NCI-H748 (cell line): ENCODE measurements at regions not wholly inside any gene's neighbourhood (a gene's known extent, or its start where the extent isn't known, plus 50 kb on each side); places are given as distances from the start of the nearest gene placed in this dataset.

ENCODE experiments used
- DNase-seq: peaks from one replicate; lab custom pipeline; 2025; ENCODE audit not compliant: unreplicated experiment; lab: John Stamatoyannopoulos, UW

GRCh38 chr2:236847538-236848263 lies 238.0 kb upstream of the COPS8 start:
- no peak for DNase-seq

DNA sequence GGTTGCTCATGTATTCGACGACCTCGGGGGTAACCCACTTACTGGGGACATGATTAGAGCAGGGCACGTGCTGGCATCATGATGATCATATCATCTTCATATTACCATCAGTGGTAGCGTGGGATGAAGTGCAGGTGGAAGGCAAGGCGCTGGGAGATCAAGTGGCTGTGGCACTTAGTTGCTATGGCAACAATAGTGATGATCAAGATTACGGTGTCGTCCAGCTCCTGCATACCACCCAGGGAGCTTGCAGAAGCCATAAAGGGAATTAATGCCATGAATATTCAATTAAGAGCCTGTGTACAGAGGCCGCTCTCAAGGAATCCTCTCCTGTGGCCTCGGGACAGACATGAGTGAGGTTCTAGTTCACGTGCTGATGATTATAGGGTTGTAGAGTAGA lies 237.2 kb upstream of the COPS8 start:
- peak; percentile 81 for DNase-seq

DNA sequence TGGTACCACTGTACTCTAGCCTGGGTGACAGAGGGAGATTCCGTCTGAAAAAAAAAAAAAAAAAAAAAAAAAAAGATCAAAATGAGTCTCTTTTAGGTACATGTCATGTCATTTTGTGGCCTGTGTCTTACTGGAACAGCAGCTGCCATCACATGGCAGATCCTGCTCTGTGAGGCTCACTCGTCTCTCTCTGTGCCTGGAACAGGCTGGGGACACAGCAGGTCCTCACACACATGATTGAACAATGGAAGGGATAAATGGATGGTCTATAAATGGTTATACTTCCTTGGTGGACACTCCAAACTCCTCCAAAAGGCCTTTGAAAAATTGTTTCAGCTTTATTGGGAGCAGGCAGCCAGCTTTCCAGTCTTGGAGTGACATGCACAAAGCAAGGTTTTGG lies 236.2 kb upstream of the COPS8 start:
- DNase-seq = no peak

DNA sequence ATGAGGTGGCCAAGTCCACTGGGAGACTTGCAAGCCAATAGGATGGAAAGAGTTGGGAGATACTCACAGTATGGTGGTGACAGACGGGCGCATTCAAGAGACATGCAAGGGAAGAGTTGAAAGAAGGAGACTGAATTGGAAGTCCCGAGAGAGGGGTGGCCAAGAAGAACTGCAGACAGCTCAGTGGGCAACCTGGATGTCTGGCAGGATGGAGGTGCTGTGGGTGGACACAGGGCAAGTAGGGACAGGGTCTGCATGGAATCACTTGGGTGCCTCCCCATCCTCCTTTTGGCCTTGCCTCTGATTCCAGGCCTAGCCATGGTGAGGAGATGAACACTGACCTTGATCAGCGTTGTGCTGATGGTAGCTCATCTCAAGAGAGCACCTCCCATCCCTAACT lies 235.7 kb upstream of the COPS8 start:
- no peak for DNase-seq

DNA sequence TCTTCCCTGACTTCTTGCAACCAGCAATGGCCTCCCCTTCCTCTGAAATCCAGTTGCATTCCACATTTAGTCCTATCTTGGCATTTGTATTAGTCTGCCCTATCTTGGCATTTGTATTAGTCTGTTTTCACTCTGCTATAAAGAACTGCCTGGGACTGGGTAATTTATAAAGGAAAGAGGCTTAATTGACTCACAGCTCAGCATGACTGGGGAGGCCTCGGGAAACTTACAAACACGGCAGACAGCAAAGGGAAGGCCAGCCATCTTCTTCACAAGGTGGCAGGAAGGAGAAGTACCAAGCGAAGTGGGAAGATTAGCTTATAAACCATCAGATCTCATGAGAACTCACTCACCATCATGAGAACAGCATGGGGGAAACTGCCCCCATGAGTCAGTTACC lies 234.5 kb upstream of the COPS8 start:
- DNase-seq = no peak

DNA sequence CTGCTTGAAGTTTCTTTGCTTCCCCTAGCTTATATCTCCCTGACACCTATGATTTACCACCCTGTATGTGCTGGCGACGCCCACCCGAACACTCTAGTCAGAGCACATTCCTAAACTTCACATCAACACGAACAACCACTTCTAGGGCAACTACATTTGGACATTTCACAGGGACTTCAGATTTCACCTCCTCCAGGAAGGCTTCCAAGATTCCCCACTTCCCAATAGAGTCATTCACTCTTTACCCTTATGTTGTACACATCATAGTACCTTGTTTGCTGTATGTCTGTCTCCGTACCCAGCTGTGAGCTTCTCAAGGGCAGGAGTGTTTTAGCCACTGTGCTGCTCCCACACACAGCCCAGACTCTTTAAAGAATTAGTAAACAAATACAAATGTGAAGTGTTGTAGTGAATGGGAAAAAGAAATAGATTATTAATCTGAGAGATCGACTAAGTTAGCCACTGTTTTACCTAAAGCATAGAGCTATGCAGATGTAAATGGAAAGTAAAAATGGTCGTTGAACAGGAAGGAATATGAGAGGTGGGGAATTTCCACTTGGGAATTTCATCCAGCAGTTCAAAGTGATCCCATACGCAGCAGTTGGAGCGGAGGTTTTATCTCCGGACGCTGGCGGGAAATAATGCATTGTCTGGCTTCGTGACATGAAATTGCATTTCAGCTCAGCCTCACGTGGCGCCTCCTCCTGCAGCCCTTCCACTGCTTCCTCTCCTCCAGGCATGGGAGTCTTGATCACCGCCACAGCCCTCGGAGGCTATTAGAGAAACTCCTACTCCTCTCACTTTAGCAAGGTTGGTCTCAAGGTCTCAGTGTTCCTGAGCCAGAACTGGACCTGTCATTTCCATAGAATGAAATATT lies 233.4 kb upstream of the COPS8 start:
- no peak for DNase-seq

GRCh38 chr2:236852977-236853374 lies 232.7 kb upstream of the COPS8 start:
- no peak for DNase-seq

DNA sequence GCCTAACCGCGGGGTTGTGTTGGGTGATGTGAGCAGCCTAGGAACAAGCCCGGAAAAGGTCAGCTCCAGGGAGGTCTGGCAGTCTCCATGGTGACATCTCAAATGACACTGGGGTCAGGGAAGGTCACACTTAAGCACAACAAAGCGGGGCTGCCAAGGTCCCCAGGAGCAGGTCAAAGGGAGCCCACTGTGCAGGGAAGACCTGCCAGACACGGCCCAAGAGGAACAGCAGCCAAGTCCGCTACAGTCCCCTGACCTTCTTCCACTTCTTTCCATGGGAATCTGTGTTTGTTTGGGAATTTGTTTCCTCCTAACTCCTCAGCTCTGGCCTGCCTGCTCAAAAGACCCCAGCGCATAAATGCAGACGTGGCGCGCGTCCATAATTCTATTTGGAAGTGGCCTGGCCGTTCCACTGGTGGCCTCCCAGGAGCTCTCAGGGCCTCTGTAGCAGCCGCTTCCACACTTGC lies 232.1 kb upstream of the COPS8 start:
- DNase-seq = no peak

DNA sequence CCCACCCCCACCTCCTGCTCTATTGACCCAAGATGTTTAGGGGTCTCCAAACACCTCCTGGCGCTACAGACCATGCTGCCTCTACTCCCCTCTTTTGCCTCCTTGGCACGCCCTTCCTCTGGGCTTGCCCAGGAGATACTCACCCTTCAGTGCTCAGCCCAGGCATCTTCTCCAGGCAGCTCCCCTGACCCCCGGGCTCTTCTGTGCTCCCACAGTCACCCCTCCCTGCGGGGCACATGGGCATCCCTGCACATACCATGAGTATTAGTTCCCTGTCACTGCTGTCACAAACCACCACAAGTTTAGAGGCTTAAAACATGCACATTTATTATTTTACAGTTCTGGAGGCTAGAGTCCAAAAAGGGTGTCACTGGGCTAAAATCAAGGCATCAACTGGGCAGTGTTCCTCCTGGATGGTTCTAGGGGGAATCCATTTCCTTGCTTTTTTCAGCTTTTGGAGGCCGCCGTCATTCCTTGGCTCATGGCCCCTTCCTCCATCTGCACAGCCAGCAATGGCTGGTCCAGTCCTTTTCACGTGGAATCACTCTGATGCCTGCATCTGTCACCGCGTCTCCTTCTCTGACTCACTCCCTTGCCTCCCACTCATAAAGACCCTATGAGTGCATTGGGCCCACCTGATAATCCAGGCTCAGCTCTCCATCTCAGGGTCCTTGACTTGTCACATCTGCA lies 230.4 kb upstream of the COPS8 start:
- no peak for DNase-seq

DNA sequence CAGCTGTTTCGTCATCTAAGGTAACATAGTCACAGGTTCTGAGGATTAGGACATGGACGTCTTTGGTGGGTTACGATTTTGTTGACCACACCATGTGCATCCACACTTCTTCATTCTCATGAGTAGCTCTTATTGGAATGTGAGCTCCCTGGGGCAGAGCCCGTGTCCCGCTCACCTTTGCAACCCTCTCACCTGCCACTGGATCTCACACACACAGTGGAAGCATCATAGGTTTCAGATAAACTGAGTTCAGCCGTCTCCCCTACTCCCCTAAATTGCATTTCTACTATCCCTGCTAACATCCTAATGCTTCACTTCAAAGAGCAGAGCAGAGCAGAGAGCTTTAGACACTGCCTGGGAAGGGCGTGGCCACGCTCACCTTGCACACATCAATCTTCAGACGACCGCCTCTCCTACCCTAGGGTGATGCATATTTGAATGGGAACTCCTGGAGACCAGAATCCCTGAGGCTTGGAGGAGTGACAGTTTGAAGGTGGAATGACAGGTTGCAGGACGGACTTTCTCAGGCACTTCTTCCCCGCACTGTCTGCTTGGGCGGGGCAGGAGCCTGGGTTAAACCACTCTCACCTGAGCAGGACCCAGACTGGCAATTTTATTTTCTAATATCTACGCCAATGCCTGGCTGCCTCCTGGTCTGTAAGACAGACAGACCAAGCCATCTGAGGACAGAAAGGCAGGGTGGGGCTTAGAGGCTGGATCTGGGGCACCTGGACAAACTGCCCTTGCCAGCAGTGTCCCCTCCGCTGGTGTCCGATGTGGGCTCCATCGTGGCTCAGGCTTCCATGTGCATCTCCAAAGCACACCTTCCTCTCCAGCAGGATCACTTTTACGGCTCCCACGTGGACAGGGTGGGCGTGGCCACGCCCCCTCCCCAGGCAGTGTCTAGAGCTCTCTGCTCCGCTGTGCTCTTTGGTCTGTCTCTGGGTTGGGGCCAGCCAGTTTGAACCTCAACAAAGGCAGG lies 229.5 kb upstream of the COPS8 start:
- peak; percentile 18 for DNase-seq

- no peak for DNase-seq
Observed at GRCh38 chr2:236856848-236857235, 228.8 kb upstream of the COPS8 start.

- no peak for DNase-seq
Observed at GRCh38 chr2:236857246-236857645, 228.4 kb upstream of the COPS8 start.

DNA sequence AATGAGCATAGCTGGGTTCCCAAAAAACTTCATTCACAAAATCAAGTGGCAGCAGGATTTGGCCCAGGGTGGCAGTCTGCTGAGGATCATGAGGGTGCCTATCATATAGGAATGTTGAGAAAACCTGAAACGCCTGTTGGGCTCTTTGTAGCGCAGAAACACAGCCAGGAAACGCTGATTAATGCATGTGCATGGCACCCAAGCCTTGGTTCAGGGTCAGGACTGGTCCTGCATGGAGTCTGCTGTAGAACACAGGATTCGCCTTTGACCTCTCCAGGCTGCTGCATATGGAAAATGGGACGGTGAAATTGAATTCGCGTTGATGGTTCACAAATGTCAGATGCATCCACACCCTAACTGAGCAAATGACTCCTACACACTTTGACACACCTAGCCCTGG lies 227.9 kb upstream of the COPS8 start:
- DNase-seq = no peak

- no peak for DNase-seq
Observed at GRCh38 chr2:236858661-236859060, 227.0 kb upstream of the COPS8 start.

- DNase-seq = no peak
Observed at GRCh38 chr2:236859908-236860307, 225.8 kb upstream of the COPS8 start.

GRCh38 chr2:236861196-236861875 lies 224.4 kb upstream of the COPS8 start:
- DNase-seq = no peak

GRCh38 chr2:236861944-236862343 lies 223.7 kb upstream of the COPS8 start:
- no peak for DNase-seq

DNA sequence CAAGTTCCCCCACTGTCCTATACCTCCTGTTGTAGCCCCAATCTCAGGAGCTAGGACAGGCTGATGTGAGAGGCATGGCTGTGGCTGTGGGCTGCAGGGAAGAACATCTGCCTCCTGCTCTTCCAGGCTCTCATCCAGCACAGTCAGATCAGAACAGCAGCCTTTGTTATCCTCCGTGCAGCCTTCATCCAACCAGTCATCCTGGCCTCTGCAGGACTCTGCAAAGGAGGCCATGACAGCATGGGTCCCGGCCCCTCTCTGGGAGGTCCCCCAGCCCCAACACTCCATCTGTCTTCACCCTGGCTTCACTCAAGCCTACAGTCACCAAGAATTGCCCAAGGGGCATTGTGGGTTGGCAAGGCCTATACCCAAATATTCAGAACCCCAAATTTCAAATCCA lies 223.2 kb upstream of the COPS8 start:
- DNase-seq = no peak

GRCh38 chr2:236862961-236863728 lies 222.5 kb upstream of the COPS8 start:
- no peak for DNase-seq
